GM23248 (cell line): ENCODE measurements at regions not wholly inside any gene's neighbourhood (a gene's known extent, or its start where the extent isn't known, plus 50 kb on each side); places are given as distances from the start of the nearest gene placed in this dataset.

Experiments
- EZH2 ChIP-seq: fragments of 200-600 bp; sonication (generic); IDR thresholded peaks from 2 replicates; pipeline ENCODE4 v1.6.1; 2018; ENCODE audit warnings: antibody characterized with exemption, mild to moderate bottlenecking; ENCODE audit not compliant: insufficient read depth, poor library complexity, severe bottlenecking
- EZH2phosphoT487 ChIP-seq: fragments of 200-600 bp; sonication (generic); IDR thresholded peaks from 2 replicates; pipeline ENCODE4 v1.6.1; 2018; ENCODE audit warnings: antibody characterized with exemption, moderate library complexity, mild to moderate bottlenecking, low read depth; ENCODE audit not compliant: insufficient read depth

DNA sequence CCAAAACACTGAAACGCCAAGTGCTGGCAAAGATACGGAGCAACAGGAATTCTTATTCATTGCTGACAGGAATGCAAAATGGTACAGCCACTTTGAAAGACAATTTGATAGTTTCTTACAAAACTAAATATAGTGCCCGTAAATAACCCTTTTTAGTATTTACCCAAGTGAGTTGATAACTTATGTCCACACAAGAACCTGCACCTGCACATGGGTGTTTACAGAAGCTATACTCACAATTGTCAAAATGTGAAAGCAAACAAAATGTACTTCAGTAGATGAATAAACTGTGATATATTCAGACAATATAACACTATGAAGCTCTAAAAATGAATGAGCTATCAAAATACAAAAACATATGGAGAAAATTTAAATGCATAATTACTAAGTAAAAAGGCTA, 86.6 kb downstream of the ATXN7L3B start:
- TF ChIP-seq EZH2, result no peak
- TF ChIP-seq EZH2phosphoT487, result no peak
